Aorta (tissue), 5 donors: ENCODE measurements at regions not wholly inside any gene's neighbourhood (a gene's known extent, or its start where the extent isn't known, plus 50 kb on each side); places are given as distances from the start of the nearest gene placed in this dataset.
"Not testable (repeated sequence)": the region's sequence is repeated elsewhere in the genome, so short reads cannot be mapped to it uniquely, and the experiment has no call there.

Experiments
- ATAC-seq: fragments of 200-7000 bp; cut with Tn5 transposase; one replicate; pipeline ENCODE4 v1.9.1; 2022; ENCODE audit warnings: moderate library complexity; ENCODE audit not compliant: low FRiP score
- DNase-seq, 2 donors: peaks; one replicate each; pipeline ENCODE4 v3.0.0-alpha.2; 2020
- H3K27ac ChIP-seq, 2 donors: one replicate each; pipeline ENCODE4 v1.5.1; 2013; ENCODE audit warnings: low read length in 2 of 2, mild to moderate bottlenecking in 2 of 2, moderate library complexity in 2 of 2, control low read depth in 1 of 2, inconsistent platforms in 1 of 2, low read depth in 1 of 2
- H3K27me3 ChIP-seq, 2 donors: one replicate each; pipeline ENCODE4 v1.6.1; 2013; ENCODE audit warnings: control low read depth in 1 of 2, low read length in 1 of 2, mild to moderate bottlenecking in 1 of 2, moderate library complexity in 1 of 2; ENCODE audit not compliant: insufficient read depth in 2 of 2, control insufficient read depth in 1 of 2
- H3K36me3 ChIP-seq, 2 donors: one replicate each; pipeline ENCODE4 v1.6.1; 2013; ENCODE audit warnings: control low read depth in 1 of 2, low read length in 1 of 2, mild to moderate bottlenecking in 1 of 2; ENCODE audit not compliant: insufficient read depth in 2 of 2, control insufficient read depth in 1 of 2
- H3K4me1 ChIP-seq, 2 donors: one replicate each; pipeline ENCODE4 v1.6.1; 2013; ENCODE audit warnings: low read length in 2 of 2, control low read depth in 1 of 2, mild to moderate bottlenecking in 1 of 2, moderate library complexity in 1 of 2; ENCODE audit not compliant: insufficient read depth in 2 of 2, control insufficient read depth in 1 of 2
- H3K4me3 ChIP-seq, 2 donors: one replicate each; pipeline ENCODE4 v1.5.1; 2013; ENCODE audit warnings: low read length in 2 of 2, control low read depth in 1 of 2, mild to moderate bottlenecking in 1 of 2
- H3K9me3 ChIP-seq: one replicate; pipeline ENCODE4 v1.6.1; 2013; ENCODE audit warnings: mild to moderate bottlenecking, low read length; ENCODE audit not compliant: control insufficient read depth
- WGBS, 2 donors: extraction: QIAGEN DNeasy Blood & Tissue Kit; methylation state at CpG; one replicate each; pipeline ENCODE4 v1.1.7; 2013; 5-methylcytosine and 5-hydroxymethylcytosine counted together
- intact Hi-C, 2 donors: fragments of 100-400 bp; cut with DNase I; formaldehyde crosslinking; loops; one replicate each; pipeline versions ENCODE4 v1.14.2 to v1.15.0; 2022
- donor health status: healthy with polysubstance abuse.
- donor health status: Bipolar disorder and iron deficiency.
- donor health status: DM: no; HTN: no; CAD: no.
- donor health status: DM: no; HTN: no; CAD: no.
- donor health status: DM: yes; HTN: yes; CAD: no.

- Histone ChIP-seq H3K4me3 (no peak overlapping the region), H3K4me1 (no peaks in the 10 kb centered on the region), H3K9me3 (no peaks in the 10 kb centered on the region), H3K27me3 (no peaks in the 10 kb centered on the region), H3K36me3 (no peaks in the 10 kb centered on the region), H3K27ac (no peak overlapping the region)
- intact Hi-C loops, result no loop called here
- DNase-seq, result no peak
- ATAC-seq, result no peak
Observed at GRCh38 chr4:114034189-114034588, 54.7 kb upstream of the ARSJ start.

DNA sequence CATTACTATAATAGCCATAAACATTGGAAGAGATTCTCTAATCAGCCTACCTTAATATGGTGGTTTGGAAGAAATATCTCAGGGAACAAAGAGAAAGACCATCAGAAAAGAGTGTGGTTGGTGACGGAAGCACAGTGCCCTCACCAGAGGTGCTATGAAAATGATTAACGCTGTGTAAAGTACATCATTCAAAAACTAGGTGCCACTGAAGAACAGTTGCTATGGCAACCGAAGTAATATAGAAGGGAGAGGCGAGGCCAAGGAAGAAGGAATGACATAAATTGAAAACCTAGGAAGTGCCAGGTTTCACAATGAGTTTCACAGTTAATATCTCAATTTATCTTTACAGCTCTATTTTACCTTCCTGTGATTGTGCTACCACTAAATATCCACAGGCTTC lies 57.0 kb upstream of the ARSJ start:
- intact Hi-C loops, result no loop called here
- no peaks in the 10 kb centered on the region for H3K4me1 ChIP-seq
- no peaks in the 10 kb centered on the region for H3K27me3 ChIP-seq
- WGBS, 2 donors, result 91 to 94% methylated on average over 4 of the region's 4 CpGs
- H3K9me3 ChIP-seq, result no peaks in the 10 kb centered on the region
- ATAC-seq, result no peak
- no peak overlapping the region for H3K4me3 ChIP-seq
- H3K36me3 ChIP-seq, result no peaks in the 10 kb centered on the region
- no peak overlapping the region for H3K27ac ChIP-seq
- no peak for DNase-seq

GRCh38 chr4:114036864-114037263 lies 57.4 kb upstream of the ARSJ start:
- no peak for ATAC-seq
- WGBS, 2 donors, result 88 to 93% methylated on average over 5 of the region's 5 CpGs
- no peak for DNase-seq
- no peaks in the 10 kb centered on the region for H3K27me3 ChIP-seq
- no peak overlapping the region for H3K4me3 ChIP-seq
- H3K4me1 ChIP-seq, result no peaks in the 10 kb centered on the region
- H3K27ac ChIP-seq, result no peak overlapping the region
- no peaks in the 10 kb centered on the region for H3K9me3 ChIP-seq
- intact Hi-C loops, result no loop called here
- H3K36me3 ChIP-seq, result no peaks in the 10 kb centered on the region

DNA sequence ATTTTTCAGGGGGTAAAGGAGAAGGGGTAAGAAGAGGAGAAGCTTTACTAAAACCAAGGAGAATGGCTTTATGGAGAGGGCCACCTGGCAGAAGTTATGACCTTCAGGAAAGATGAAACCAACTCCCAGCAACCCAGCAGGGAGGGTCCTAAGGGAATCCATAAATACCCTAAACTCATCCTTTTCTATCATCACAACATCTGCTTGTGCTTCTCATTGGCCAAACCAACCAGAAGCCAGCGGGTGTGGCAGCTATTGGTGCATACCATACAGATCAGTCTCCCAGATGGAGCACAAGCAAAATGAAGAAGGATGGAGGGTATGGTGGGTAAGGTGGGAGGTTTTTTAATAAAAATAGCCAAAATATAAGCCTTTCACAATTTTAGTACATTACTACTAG lies 58.5 kb upstream of the ARSJ start:
- no peaks in the 10 kb centered on the region for H3K9me3 ChIP-seq
- 93 to 99% methylated on average over 1 of the region's 1 CpG for WGBS, 2 donors
- no peaks in the 10 kb centered on the region for H3K4me1 ChIP-seq
- DNase-seq (no peak), ATAC-seq (no peak)
- no peak overlapping the region for H3K4me3 ChIP-seq
- no peak overlapping the region for H3K27ac ChIP-seq
- intact Hi-C loops, result no loop called here
- no peaks in the 10 kb centered on the region for H3K27me3 ChIP-seq
- H3K36me3 ChIP-seq, result no peaks in the 10 kb centered on the region

GRCh38 chr4:114038762-114039387 lies 59.4 kb upstream of the ARSJ start:
- intact Hi-C loops, result no loop called here
- no peaks in the 10 kb centered on the region for H3K9me3 ChIP-seq
- ATAC-seq (no peak), DNase-seq (no peak)
- WGBS, 2 donors, result 88 to 92% methylated on average over 2 of the region's 2 CpGs
- no peaks in the 10 kb centered on the region for H3K36me3 ChIP-seq
- H3K27me3 ChIP-seq, result no peaks in the 10 kb centered on the region
- H3K27ac ChIP-seq, result no peak overlapping the region
- no peaks in the 10 kb centered on the region for H3K4me1 ChIP-seq
- no peak overlapping the region for H3K4me3 ChIP-seq

GRCh38 chr4:114040319-114041116 lies 61.1 kb upstream of the ARSJ start:
- Histone ChIP-seq H3K36me3 (no peaks in the 10 kb centered on the region), H3K27ac (no peak overlapping the region), H3K4me3 (no peak overlapping the region), H3K9me3 (no peaks in the 10 kb centered on the region), H3K27me3 (no peaks in the 10 kb centered on the region), H3K4me1 (no peaks in the 10 kb centered on the region)
- intact Hi-C loops, result no loop called here
- ATAC-seq (no peak), DNase-seq (no peak)
- WGBS, 2 donors, result 64% methylated on average over 3 of the region's 3 CpGs

DNA sequence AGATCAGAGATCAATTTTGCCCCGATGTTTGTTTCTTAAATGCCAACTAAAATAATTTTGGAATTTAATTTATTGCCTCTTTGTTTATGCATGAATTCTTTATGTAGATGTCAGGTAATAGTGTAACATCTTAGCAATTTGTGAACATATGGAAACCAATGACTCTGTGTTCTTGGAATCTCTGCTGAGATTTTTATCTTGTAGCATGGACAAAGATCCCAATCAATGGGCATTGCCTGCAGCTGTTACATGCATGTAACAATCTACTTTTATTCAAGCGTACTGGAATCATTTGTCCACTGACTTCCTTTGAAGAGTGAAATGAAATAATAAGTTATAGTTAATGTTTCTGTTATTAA lies 61.6 kb upstream of the ARSJ start:
- ATAC-seq (no peak), DNase-seq (no peak)
- 82 to 85% methylated on average over 2 of the region's 2 CpGs for WGBS, 2 donors
- H3K4me3 ChIP-seq, result no peak overlapping the region
- H3K4me1 ChIP-seq, result no peaks in the 10 kb centered on the region
- H3K36me3 ChIP-seq, result no peaks in the 10 kb centered on the region
- no peaks in the 10 kb centered on the region for H3K27me3 ChIP-seq
- intact Hi-C loops, result no loop called here
- no peaks in the 10 kb centered on the region for H3K9me3 ChIP-seq
- no peak overlapping the region for H3K27ac ChIP-seq

- Histone ChIP-seq H3K36me3 (no peaks in the 10 kb centered on the region), H3K9me3 (no peaks in the 10 kb centered on the region), H3K27me3 (no peaks in the 10 kb centered on the region), H3K27ac (no peak overlapping the region), H3K4me1 (no peaks in the 10 kb centered on the region), H3K4me3 (no peak overlapping the region)
- intact Hi-C loops, result no loop called here
- ATAC-seq (no peak), DNase-seq (no peak)
Observed at GRCh38 chr4:114043116-114043515, 63.7 kb upstream of the ARSJ start.

DNA sequence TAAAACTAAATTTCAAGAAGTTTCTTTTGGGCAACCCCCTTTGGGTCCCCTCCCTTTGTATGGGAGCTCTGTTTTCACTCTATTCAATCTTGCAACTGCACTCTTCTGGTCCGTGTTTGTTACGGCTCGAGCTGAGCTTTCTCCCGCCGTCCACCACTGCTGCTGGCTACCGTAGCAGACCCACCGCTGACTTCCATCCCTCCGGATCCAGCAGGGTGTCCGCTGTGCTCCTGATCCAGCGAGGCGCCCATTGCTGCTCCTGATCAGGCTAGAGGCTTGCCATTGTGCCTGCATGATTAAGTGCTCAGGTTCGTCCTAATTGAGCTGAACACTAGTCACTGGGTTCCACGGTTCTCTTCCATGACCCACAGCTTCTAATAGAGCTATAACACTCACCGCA lies 64.9 kb upstream of the ARSJ start:
- H3K36me3 ChIP-seq, H3K4me3 ChIP-seq, H3K9me3 ChIP-seq, H3K27me3 ChIP-seq, H3K27ac ChIP-seq, DNase-seq, ATAC-seq, intact Hi-C loops, H3K4me1 ChIP-seq: not testable (repeated sequence)
- 95 to 96% methylated on average over 14 of the region's 14 CpGs for WGBS, 2 donors
